ENCODE measurements at regions not wholly inside any gene's neighbourhood (a gene's known extent, or its start where the extent isn't known, plus 50 kb on each side); places are given as distances from the start of the nearest gene placed in this dataset.
"Not testable (repeated sequence)": the region's sequence is repeated elsewhere in the genome, so short reads cannot be mapped to it uniquely, and the experiment has no call there.

DNA sequence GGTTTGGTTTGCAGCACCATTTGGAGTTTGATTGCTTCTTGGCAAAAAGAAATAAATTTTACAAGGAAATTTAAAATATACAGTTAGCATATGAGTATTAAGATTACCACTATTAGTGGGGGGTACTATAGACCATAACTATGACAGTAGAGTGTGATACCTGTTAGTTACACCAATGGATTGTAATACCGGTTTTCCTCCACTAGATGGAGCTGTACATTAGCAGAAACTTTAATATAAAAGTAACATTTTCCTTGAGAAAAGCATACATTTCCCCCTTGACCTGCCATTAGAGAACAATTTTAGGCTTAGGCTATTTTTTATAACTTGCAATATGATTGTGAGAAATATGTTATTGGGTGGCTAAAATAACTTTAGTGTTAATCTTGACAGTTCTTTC lies 163.9 kb upstream of the TGIF2LX start:
- DNase-seq, result peak in 3 of 14 experiments; percentile 2 to 3 (median 3)
- H3K27ac ChIP-seq (ENCODE audit: low read depth in 1 of 2, low read length in 2 of 2); H3K27me3 Mint-ChIP-seq; H3K36me3 ChIP-seq (ENCODE audit: insufficient read depth, low read length); H3K27me3 ChIP-seq (ENCODE audit: control insufficient read depth in 1 of 2, insufficient read depth in 2 of 2, low read length in 2 of 2); ATAC-seq (ENCODE audit: poor library complexity); CTCF ChIA-PET; H3K9me3 ChIP-seq (ENCODE audit: control insufficient read depth in 1 of 2, insufficient read depth in 1 of 2, low read length in 2 of 2); H3K36me3 Mint-ChIP-seq (ENCODE audit: low read depth); POLR2A ChIA-PET; H3K4me1 Mint-ChIP-seq (ENCODE audit: low read depth); intact Hi-C loops (cut with DNase I, micrococcal nuclease); H3K27ac Mint-ChIP-seq; H3K9me3 Mint-ChIP-seq; H3K4me1 ChIP-seq (ENCODE audit: insufficient read depth, low read length); H3K4me3 ChIP-seq (ENCODE audit: low read length); H3K4me3 Mint-ChIP-seq: not testable (repeated sequence)
- TF ChIP-seq, protein P1, sequence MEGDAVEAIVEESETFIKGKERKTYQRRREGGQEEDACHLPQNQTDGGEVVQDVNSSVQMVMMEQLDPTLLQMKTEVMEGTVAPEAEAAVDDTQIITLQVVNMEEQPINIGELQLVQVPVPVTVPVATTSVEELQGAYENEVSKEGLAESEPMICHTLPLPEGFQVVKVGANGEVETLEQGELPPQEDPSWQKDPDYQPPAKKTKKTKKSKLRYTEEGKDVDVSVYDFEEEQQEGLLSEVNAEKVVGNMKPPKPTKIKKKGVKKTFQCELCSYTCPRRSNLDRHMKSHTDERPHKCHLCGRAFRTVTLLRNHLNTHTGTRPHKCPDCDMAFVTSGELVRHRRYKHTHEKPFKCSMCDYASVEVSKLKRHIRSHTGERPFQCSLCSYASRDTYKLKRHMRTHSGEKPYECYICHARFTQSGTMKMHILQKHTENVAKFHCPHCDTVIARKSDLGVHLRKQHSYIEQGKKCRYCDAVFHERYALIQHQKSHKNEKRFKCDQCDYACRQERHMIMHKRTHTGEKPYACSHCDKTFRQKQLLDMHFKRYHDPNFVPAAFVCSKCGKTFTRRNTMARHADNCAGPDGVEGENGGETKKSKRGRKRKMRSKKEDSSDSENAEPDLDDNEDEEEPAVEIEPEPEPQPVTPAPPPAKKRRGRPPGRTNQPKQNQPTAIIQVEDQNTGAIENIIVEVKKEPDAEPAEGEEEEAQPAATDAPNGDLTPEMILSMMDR (IDR thresholded peaks at IDR 0.05), result peak; percentile 39

DNA sequence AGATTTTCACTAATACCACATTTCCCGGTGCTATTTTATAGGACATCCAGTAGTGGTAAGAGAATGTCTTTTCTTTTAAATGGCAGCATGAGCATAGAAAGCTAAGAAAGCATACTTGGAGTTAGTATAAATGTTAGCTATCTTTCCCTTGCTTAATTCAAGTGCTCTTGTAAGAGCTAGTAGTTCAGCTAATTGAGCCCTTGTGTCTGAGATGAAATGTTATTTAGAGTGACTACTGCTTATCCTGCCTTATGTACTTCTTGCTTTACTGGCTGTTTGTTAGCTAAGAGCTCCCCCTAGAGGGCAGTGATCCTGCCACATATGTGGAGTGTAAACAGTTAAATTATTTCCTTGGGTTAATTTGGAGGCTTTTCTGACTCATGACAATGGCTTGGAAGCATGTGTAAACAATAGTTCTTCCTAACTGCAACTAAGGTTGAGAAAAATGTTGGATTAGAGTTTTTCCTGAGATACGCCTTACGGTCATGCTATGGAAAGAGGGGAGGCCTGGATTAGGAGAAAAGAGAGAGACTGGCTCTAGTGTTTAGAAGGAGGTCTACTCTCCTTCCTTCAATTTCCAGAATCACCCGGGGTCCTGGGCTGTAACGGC lies 162.5 kb upstream of the TGIF2LX start:
- H3K36me3 Mint-ChIP-seq (ENCODE audit: low read depth); H3K4me1 ChIP-seq (ENCODE audit: insufficient read depth, low read length); H3K4me3 Mint-ChIP-seq; H3K27me3 ChIP-seq (ENCODE audit: control insufficient read depth in 1 of 2, insufficient read depth in 2 of 2, low read length in 2 of 2); H3K27me3 Mint-ChIP-seq; intact Hi-C loops (cut with DNase I, micrococcal nuclease); H3K27ac ChIP-seq (ENCODE audit: low read depth in 1 of 2, low read length in 2 of 2); DNase-seq; H3K9me3 Mint-ChIP-seq; H3K36me3 ChIP-seq (ENCODE audit: insufficient read depth, low read length); H3K4me3 ChIP-seq (ENCODE audit: low read length); H3K27ac Mint-ChIP-seq; CTCF ChIA-PET; POLR2A ChIA-PET; H3K9me3 ChIP-seq (ENCODE audit: control insufficient read depth in 1 of 2, insufficient read depth in 1 of 2, low read length in 2 of 2); H3K4me1 Mint-ChIP-seq (ENCODE audit: low read depth); ATAC-seq (ENCODE audit: poor library complexity): not testable (repeated sequence)

DNA sequence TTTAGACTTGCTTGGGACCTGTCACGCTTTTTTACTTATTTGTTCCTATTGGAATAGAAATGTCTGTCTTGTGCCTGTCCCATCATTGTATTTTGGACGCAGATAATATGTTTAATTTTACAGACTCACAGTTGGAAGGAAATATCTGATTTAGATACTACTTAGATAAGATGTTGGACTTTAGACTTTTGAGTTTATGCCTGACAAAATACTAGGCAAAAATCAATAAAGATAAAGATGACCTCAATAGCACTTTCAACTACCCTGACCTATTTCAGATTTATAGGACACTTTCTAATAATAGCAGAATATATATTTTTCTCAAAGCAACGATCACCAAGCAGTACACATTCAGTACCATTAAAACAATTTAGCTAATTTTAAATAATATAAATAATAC lies 150.1 kb upstream of the TGIF2LX start:
- ATAC-seq (ENCODE audit: poor library complexity); DNase-seq; H3K4me3 Mint-ChIP-seq; H3K9me3 ChIP-seq (ENCODE audit: control insufficient read depth in 1 of 2, insufficient read depth in 1 of 2, low read length in 2 of 2); intact Hi-C loops (cut with DNase I, micrococcal nuclease); H3K36me3 Mint-ChIP-seq (ENCODE audit: low read depth); H3K27me3 ChIP-seq (ENCODE audit: control insufficient read depth in 1 of 2, insufficient read depth in 2 of 2, low read length in 2 of 2); H3K27ac Mint-ChIP-seq; H3K9me3 Mint-ChIP-seq; H3K4me3 ChIP-seq (ENCODE audit: low read length); POLR2A ChIA-PET; CTCF ChIA-PET; H3K4me1 ChIP-seq (ENCODE audit: insufficient read depth, low read length); H3K27me3 Mint-ChIP-seq; H3K36me3 ChIP-seq (ENCODE audit: insufficient read depth, low read length); H3K4me1 Mint-ChIP-seq (ENCODE audit: low read depth); H3K27ac ChIP-seq (ENCODE audit: low read depth in 1 of 2, low read length in 2 of 2): not testable (repeated sequence)

DNA sequence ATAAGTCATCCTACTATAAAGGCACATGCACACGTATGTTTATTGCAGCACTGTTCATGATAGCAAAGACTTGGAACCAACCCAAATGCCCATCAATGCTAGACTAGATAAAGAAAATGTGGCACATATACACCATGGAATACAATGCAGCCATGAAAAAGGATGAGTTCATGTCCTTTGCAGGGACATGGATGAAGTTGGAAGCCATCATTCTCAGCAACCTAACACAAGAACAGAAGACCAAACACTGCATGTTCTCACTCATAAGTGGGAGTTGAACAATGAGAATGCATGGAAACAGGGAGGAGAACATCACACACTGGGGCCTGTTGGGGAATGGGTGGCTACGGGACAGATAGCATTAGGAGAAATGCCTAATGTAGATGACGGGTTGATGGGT lies 110.3 kb upstream of the TGIF2LX start:
- ATAC-seq (ENCODE audit: poor library complexity); CTCF ChIA-PET; H3K9me3 Mint-ChIP-seq; H3K27me3 ChIP-seq (ENCODE audit: control insufficient read depth in 1 of 2, insufficient read depth in 2 of 2, low read length in 2 of 2); DNase-seq; H3K4me3 ChIP-seq (ENCODE audit: low read length); intact Hi-C loops (cut with DNase I, micrococcal nuclease); H3K36me3 Mint-ChIP-seq (ENCODE audit: low read depth); H3K27me3 Mint-ChIP-seq; H3K27ac ChIP-seq (ENCODE audit: low read depth in 1 of 2, low read length in 2 of 2); H3K27ac Mint-ChIP-seq; H3K4me3 Mint-ChIP-seq; H3K36me3 ChIP-seq (ENCODE audit: insufficient read depth, low read length); H3K4me1 ChIP-seq (ENCODE audit: insufficient read depth, low read length); H3K9me3 ChIP-seq (ENCODE audit: control insufficient read depth in 1 of 2, insufficient read depth in 1 of 2, low read length in 2 of 2); POLR2A ChIA-PET; H3K4me1 Mint-ChIP-seq (ENCODE audit: low read depth): not testable (repeated sequence)

DNA sequence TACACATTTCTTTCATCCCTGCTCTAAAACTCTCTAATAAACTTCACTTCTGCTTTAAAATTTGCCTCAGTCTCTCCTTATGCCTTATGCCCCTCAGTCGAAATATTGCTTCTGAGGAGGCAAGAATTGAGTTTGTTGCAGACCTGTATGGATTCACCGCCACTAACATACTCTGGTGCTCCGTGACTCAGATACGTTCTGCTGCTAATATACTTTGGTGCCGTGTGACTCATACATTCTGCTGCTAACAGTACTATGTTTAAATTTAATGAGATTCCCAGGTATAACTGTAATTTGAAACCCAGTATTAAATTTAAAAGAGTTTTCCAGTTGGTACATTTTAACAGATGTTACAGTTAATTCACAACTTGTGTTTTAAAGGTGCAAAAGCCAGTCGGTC lies 82.0 kb upstream of the TGIF2LX start:
- intact Hi-C loops (cut with DNase I, micrococcal nuclease); H3K36me3 ChIP-seq (ENCODE audit: insufficient read depth, low read length); DNase-seq; H3K27me3 ChIP-seq (ENCODE audit: control insufficient read depth in 1 of 2, insufficient read depth in 2 of 2, low read length in 2 of 2); H3K4me3 ChIP-seq (ENCODE audit: low read length); H3K9me3 ChIP-seq (ENCODE audit: control insufficient read depth in 1 of 2, insufficient read depth in 1 of 2, low read length in 2 of 2); H3K9me3 Mint-ChIP-seq; CTCF ChIA-PET; POLR2A ChIA-PET; H3K36me3 Mint-ChIP-seq (ENCODE audit: low read depth); H3K4me1 Mint-ChIP-seq (ENCODE audit: low read depth); H3K27me3 Mint-ChIP-seq; ATAC-seq (ENCODE audit: poor library complexity); H3K27ac ChIP-seq (ENCODE audit: low read depth in 1 of 2, low read length in 2 of 2); H3K4me1 ChIP-seq (ENCODE audit: insufficient read depth, low read length); H3K27ac Mint-ChIP-seq; H3K4me3 Mint-ChIP-seq: not testable (repeated sequence)

DNA sequence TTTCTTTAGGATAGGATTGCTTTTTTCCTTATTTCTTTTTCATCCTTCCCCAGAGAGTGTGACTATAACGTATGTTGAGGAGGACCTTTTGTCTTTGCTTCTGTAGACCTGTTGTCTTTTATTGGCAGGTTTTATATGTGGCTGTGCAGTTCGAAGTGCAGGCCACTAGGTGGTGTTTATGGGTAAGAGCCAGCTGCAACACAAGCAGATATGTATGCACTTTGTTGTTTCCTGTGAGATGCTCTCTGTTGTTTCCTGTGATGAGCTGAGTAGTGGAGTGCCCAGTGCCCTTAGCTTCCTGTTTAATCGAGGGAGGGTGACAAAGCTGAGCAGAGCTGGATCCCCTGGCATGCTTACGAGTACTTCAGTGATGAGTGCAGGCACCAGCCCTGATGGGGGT lies 50.0 kb upstream of the TGIF2LX start:
- H3K36me3 ChIP-seq (ENCODE audit: insufficient read depth, low read length); H3K4me3 Mint-ChIP-seq; H3K36me3 Mint-ChIP-seq (ENCODE audit: low read depth); H3K27ac ChIP-seq (ENCODE audit: low read depth in 1 of 2, low read length in 2 of 2); H3K9me3 Mint-ChIP-seq; CTCF ChIA-PET; H3K27me3 ChIP-seq (ENCODE audit: control insufficient read depth in 1 of 2, insufficient read depth in 2 of 2, low read length in 2 of 2); H3K4me1 Mint-ChIP-seq (ENCODE audit: low read depth); intact Hi-C loops (cut with DNase I, micrococcal nuclease); ATAC-seq (ENCODE audit: poor library complexity); H3K4me1 ChIP-seq (ENCODE audit: insufficient read depth, low read length); H3K27me3 Mint-ChIP-seq; H3K4me3 ChIP-seq (ENCODE audit: low read length); H3K9me3 ChIP-seq (ENCODE audit: control insufficient read depth in 1 of 2, insufficient read depth in 1 of 2, low read length in 2 of 2); H3K27ac Mint-ChIP-seq; POLR2A ChIA-PET: not testable (repeated sequence)
- peak in 2 of 14 experiments; percentile 1 to 14 for DNase-seq

Data from CD4-positive, alpha-beta T cell (primary cell).